HL-60 (cell line): ENCODE measurements at regions not wholly inside any gene's neighbourhood (a gene's known extent, or its start where the extent isn't known, plus 50 kb on each side); places are given as distances from the start of the nearest gene placed in this dataset.

Experiments used
- DNase-seq, 2 experiments: peaks; one replicate each; pipeline ENCODE4 v3.0.0-alpha.2; 2010 to 2020; ENCODE audit warnings: low read depth in 1 of 2, low spot score in 1 of 2
- H3K27ac ChIP-seq: fragments of 250-450 bp; sonication (Bioruptor Pico); replicated peaks from 2 replicates; pipeline ENCODE4 v1.5.1; 2020; ENCODE audit warnings: mild to moderate bottlenecking, moderate library complexity
- H3K27me3 ChIP-seq: fragments of 250-450 bp; sonication (Bioruptor Pico); 2 replicates; pipeline ENCODE4 v1.5.1; 2021; ENCODE audit warnings: mild to moderate bottlenecking, moderate library complexity; ENCODE audit not compliant: insufficient read depth, poor library complexity, severe bottlenecking
- H3K4me3 ChIP-seq: replicated peaks from 2 replicates; pipeline ENCODE4 v1.5.1; 2011; ENCODE audit warnings: mild to moderate bottlenecking, control low read depth, low read length; ENCODE audit not compliant: insufficient read depth
- CTCF ChIP-seq: IDR thresholded peaks from one replicate; pipeline ENCODE4 v1.5.1; 2011; ENCODE audit warnings: low read length, control low read depth, inconsistent platforms; ENCODE audit not compliant: insufficient read depth
- GABPA ChIP-seq: IDR thresholded peaks from 2 replicates; pipeline ENCODE4 v1.6.1; 2012; ENCODE audit warnings: low read depth
- POLR2AphosphoS5 ChIP-seq: IDR thresholded peaks from 2 replicates; pipeline ENCODE4 v1.6.1; 2012; ENCODE audit warnings: low read depth
- REST ChIP-seq: IDR thresholded peaks from 2 replicates; pipeline ENCODE4 v1.6.1; 2012; ENCODE audit warnings: low read depth; ENCODE audit not compliant: insufficient replicate concordance
- SPI1 ChIP-seq: IDR thresholded peaks from 2 replicates; pipeline ENCODE4 v1.6.1; 2012; ENCODE audit warnings: low read depth, mild to moderate bottlenecking, borderline replicate concordance

GRCh38 chr6:153898360-153899059, 140.5 kb upstream of the OPRM1 start:
- no peak overlapping the region for H3K27ac ChIP-seq
- H3K27me3 ChIP-seq: no peaks in the 10 kb centered on the region
- DNase-seq: no peak
- H3K4me3 ChIP-seq: no peak overlapping the region
- no peak for TF ChIP-seq GABPA
- TF ChIP-seq SPI1: no peak
- TF ChIP-seq POLR2AphosphoS5: no peak
- TF ChIP-seq REST: no peak
- TF ChIP-seq CTCF: no peak

- DNase-seq: no peak
- no peaks in the 10 kb centered on the region for H3K27me3 ChIP-seq
Observed at GRCh38 chr6:153882411-153882810, 156.6 kb upstream of the OPRM1 start.

More at GRCh38 chr6:153882411-153882810, 156.6 kb upstream of the OPRM1 start:
- Histone ChIP-seq H3K4me3 (no peak overlapping the region), H3K27ac (no peak overlapping the region)
- no peak for TF ChIP-seq SPI1
- no peak for TF ChIP-seq CTCF
- no peak for TF ChIP-seq REST
